TTC549 (cell line): ENCODE measurements at regions not wholly inside any gene's neighbourhood (a gene's known extent, or its start where the extent isn't known, plus 50 kb on each side); places are given as distances from the start of the nearest gene placed in this dataset.
"Not testable (repeated sequence)": the region's sequence is repeated elsewhere in the genome, so short reads cannot be mapped to it uniquely, and the experiment has no call there.

Source experiments
- FAIRE-seq: peaks from 2 replicates; lab custom pipeline; 2012; peaks lifted over from hg19 to GRCh38; lab: Jason Lieb, UNC

DNA sequence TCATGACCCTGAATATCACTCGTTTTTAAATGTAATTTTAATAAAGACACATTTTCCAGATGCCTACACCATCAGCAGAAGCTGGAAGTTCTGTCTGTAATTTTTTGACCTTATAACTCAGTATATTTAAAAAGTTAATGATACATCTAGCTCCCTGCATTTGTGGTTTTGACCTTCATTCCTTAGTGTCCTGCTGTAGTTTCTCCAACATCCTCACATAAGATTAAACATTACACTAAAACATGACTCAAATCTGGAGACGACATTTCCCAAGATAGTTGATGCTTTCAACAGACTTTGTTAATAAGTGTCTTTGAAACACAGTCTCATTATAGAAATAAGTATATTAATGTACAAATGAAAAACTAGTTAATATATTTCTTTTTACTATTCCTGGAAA, 363.1 kb downstream of the POM121L12 start:
- FAIRE-seq = no peak

DNA sequence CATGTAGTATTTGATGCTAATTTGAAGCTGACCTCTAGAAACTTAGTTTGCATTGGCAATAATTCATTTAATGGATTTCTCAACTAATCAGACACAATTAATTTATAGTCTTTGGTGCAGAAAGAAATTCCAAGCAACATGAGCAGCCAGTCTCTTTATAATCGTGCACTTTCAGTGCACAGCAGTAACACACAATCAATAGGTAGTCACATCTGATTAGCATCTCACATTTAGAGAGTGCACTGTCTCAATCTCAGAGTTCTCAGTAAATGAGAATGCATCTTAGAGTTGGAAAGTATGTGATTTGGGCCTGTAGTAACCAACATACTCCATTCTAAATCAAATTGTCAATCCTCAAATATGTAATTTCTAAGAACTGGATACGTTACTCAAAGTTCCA, 377.6 kb downstream of the POM121L12 start:
- FAIRE-seq = no peak

DNA sequence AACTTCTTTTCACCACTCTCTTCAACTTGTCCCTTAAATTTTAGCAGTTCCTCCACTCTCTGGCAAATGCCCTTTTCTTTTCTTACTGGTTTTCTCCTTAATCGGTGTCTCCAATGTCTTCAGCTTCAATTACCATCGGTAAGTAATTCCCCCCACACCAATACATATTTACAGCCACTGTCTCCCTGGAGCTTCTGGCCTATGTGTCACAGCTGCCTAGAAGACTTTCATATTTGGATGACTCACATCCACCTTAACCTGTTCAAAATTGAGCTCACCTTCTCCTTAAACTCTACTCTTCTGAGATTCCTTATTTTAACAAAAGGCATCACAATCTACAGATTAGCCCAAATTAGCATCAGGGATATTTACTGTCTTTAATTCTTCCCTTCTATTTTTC, 380.4 kb downstream of the POM121L12 start:
- no peak for FAIRE-seq

DNA sequence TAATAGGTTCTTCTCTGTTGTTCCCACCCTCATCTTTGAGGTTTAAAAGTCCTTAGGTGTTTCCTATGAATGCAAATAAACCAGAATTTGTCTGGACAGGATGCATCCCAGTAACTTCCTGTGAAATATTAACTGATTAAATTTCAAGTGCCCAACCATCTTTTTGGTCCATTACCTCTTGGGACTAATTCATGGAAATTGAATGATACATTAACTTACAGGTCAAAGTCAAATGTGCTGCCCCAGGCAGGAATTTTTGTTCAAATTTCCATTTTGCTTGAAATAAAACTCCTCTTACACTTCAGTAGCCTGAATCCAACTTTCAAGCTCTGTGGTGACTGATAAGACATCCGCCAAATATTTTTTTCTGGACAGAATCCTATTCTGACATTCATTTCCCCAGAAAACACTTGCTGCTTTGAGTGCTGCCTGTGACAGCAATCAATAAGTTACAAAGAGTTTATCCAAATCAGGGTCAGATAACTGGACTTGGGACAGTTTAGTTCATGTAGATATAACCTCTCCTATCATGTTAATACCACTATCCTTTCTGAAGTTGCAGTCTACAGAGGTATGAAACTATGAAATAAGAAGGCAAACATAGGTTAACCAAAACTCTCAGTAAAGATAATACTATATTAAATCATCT, 383.5 kb downstream of the POM121L12 start:
- no peak for FAIRE-seq

DNA sequence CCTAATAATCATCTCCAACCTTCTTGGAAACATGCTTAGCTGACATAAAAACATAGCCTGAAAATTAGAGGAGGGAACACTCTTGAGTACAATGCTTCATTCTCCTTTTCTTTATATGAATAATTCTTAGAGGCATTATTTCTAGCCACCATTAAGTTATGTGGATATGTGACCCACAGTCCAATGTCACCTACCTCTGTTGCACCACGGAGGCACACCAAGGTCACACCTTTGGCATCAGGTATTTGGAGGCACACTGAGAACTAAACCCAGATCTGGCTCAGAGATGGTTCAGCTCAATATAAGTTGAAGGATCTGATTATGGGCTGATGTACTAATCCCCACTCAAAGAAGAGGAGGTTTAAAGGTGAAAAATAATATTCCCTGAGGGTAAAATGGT, 385.1 kb downstream of the POM121L12 start:
- no peak for FAIRE-seq

DNA sequence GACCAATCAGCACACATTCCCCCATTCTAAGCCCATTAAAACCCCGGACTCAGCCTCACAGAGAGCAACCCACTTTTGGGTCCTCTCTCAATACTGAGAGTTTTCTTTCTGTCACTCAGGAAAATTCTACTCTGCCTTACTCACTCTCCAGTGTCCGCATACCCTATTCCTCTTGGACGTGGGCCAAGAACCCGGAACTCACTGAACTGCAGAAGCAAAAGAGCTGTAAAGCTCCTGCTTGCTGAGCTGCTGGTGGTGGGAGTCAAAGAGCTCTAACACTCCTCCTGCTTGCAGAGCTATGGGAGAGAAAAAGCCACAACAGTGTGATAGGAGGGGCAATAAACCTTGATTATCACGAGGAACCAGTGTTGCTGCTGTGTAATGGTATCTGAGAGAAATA, 386.9 kb downstream of the POM121L12 start:
- no peak for FAIRE-seq

DNA sequence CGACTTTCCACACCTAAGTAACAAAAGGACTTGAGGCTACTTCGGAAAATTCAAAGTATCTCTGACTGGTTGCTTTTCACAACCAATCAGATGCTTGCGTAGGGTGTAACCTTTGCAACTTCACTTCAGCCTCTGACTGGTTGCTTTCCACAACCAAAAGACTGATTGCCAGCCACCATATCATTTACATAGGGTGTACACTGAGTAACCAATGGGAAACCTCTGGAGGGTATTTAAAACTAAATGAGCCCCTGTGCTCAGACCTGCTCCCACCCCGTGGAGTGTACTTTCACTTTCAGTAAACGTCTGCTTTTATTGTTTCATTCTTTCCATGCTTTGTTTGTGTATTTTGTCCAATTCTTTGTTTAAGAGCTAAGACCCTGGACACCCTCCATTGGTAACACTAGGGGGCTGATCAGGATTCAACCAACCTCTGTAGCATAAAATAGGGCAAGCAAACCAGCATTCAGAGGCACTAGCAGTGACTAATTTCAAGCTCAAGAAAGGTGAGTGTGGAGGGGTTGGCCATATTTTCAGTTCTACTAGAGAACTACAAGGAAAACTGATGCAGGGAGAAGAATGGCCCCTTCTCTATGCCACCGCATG, 390.8 kb downstream of the POM121L12 start:
- no peak for FAIRE-seq

DNA sequence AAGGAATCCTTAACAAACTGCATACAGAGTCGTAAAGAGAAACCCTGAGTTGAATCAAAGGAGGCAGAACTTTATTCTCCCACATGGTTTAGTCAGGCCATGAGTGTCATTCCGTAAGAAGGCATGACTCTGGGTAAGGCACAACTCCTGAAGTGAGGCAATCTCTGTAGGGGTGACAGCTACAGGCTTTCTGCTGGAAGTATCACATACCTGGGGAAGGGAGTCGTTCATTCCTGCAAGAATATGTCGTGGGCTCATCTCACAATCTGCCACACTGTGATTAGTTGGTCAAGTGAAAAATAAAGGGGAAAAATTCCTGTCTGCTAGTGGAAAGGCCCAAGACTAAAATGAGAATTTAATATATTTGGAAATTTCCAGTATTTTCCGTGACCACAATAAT, 392.6 kb downstream of the POM121L12 start:
- FAIRE-seq = no peak

DNA sequence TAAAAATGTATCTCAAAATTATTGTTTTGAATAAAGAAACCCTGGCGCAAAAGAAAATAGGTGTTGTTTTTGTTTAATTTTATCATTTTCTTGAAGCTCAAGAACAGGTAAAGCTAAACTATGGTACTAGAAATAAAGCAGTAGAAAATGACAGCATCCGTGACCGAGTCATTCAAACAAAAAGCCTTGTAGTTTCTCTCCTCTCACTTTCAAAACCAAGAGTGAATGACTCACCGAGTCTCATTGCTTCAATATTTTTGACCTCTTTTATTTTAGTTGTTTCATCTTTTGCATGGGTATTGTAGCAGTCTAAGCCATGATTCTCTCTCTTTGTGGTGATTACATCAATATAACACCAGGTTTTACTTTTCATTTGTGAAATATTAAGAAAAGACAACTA, 396.5 kb downstream of the POM121L12 start:
- no peak for FAIRE-seq

DNA sequence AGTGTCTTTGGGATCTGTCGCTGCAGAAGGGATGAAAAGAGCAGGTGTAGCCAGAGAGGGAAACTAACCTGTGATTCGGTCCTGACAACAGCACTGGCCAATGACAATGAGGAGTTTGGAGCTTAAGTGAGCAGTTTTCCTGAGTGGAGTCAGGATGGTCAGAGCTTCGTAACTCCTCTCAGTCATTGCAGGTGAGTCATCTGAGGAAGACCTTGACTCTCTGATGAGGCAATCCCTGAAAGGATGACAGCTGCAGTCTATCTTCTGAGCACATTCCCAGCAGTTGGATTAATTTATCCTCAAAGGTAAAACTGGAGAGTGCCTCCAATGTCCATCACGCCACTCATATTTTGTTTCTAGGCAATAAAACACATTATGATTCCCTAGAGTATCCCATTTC, 401.9 kb downstream of the POM121L12 start:
- FAIRE-seq = no peak

DNA sequence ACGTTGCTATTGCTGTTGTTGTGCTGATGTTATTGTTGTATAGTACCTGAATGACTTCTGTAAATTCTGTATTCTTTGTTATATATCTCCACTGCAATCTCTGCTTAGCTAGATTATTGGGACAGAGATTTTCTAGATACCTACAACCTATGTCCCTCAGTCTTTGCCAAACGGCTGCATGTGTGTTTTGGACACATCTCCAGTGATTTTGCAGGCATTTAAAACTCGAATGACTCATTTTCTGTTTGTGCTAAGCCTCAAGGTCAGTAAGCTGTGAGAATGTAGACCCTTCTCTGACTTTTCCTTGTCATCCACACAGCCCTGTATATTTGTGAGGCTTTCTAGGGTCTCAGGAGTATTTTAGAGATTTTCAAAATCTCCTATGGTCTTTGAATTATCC, 410.7 kb downstream of the POM121L12 start:
- FAIRE-seq = no peak

DNA sequence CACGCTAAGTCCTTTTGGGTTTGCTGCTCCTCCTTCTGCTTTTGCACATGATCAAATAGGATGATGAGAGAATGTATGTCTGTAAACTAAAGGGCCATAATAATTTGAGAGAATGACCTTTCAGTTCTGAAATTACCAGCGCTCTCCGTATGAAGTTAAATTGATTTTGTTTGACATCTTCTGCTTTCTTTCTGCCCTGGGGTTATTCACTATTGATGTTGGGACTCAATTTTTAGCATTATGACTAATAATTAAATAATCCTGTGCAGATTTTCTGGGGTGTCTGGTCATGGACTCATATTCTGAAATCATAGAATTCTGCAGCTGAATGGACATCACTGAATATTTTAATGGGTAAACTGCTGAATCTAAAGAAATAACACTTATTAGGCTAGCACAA, 423.2 kb downstream of the POM121L12 start:
- FAIRE-seq = no peak

DNA sequence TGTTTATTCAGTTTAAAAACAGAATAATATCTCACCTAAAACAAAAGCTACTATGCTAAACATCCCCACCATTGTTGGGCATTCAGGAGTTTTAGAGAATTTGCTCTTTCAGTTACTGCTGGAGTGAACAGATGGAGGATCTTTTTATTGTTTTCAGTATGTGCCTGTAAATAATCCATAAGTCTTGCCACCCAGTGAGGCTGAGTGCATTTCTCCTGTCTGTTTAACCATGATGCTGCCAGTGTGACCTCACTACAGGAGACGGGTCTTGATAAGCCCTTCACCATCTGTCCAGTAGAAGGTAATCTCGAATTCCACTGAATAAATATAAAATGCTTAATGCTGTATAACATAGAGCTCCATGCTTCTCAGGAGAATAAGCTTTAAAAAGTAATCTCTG, 430.9 kb downstream of the POM121L12 start:
- FAIRE-seq = no peak

DNA sequence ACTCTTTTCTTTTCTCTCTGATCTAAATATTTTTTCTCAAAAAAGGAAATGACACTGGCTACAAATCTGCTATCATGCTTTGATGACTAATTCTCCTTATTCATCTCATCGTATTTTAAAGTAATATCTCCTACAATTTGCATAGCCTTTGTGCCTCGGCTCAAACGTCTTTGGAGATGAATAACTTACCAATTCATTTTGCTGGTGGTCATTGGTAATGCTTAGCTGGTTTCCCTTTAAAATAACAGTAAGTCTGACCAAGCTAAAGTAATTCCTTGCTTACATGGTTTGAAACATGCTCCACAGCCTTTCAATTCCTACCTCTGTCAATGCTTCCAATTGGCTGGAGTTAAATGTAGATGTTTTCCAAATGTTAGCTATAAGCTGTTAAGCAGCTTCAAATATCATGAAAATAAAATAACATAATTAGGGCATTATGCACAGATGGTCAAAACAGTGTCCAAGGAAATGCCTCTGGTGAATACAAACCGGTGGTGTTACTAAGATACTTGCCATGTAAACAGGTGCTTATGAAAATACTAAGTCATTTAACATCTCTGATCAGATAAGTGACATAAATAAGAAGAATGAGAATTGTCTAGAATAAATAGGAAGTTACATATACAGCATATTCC, 435.0 kb downstream of the POM121L12 start:
- no peak for FAIRE-seq

DNA sequence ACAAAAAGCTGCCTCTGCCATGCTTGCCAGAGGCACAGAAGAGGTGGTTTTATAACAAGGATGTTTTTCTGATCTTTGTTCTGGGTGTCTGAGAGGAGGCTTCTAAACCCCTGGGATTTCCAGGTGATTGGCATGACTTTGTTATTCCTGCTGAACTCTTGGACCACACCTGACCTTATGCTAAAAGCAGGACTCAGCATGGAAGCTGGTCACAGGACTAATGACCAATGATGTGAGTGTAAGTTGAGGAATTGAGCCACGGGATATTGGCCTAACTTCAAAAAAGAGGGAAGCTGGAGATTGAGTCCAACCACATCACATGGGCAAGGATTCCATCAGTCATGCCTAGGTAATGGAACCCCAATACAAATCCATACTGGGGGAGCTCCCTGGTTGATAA, 437.9 kb downstream of the POM121L12 start:
- FAIRE-seq = no peak

DNA sequence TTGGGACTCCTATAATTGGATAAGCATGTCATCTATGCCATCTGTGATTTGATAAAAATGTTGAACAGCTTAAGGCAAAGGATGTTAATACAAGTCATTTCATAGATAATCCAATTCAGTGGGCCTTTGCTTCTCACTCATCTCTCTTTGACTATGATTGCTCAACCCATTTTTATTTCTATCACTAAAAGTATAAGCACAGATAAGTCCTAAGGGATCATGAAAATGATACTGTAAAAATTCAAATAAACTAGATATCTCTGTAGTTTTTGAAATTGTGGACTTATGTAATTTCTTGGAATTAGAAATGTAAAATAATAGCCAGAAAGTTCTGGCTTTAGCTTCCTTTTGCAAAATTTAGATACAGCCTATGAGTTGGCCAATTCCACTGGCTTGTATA, 440.3 kb downstream of the POM121L12 start:
- FAIRE-seq = no peak

DNA sequence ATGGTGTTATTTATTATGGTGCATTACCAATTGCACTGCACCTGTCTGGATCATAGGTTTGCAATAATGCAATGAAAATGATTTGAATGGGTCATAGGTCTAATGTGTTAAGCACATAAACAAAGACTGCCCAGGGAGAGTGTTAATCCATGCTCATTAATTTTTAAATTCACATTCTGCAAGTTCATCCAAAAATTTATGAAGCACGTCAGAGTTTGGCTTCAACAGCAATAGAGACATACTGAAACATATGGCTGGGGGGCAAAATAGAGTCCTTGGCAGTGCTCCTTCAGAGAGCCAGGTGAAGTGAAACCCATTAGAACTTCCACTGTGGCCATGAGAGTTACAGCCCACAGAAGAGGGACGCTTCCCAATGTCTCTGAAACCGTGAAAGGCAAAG, 441.1 kb downstream of the POM121L12 start:
- no peak for FAIRE-seq

DNA sequence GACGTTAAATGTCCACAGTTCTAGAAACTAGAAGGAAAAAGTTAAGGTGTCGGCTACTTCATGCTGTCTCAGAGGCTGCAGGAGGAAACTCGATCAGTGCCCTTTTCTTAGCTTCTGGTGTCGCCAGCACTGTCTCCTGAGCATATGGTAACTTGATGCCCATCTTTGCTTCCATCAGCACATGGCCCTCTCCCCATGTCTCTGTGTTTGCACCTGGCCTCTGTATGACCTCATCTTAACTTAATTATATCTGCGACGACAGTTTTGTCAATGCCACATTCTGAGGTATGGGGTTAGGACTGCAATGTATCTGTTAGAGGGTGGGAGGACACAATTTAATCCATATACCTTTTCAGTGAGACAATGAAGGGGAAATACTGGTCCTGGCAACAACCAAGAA, 449.9 kb downstream of the POM121L12 start:
- no peak for FAIRE-seq

DNA sequence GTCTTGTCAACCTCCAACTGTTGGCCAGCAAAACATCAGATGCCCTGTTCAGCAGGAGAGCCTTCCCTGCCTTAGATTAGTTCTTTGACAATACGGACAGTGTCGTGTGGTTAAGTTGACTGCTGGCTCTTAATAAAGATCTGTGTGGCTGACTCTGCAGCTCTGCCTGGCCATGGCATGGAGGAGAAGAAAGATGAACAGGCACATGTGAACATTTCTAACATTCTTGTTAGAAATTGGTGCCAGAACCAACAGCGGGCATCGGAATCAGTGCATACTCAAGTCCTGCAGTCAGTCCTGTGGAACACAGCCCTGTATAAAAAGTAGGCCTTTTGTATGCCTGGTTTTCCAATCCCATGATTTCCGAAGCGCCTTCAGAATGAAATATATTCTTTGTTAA, 455.6 kb downstream of the POM121L12 start:
- no peak for FAIRE-seq

DNA sequence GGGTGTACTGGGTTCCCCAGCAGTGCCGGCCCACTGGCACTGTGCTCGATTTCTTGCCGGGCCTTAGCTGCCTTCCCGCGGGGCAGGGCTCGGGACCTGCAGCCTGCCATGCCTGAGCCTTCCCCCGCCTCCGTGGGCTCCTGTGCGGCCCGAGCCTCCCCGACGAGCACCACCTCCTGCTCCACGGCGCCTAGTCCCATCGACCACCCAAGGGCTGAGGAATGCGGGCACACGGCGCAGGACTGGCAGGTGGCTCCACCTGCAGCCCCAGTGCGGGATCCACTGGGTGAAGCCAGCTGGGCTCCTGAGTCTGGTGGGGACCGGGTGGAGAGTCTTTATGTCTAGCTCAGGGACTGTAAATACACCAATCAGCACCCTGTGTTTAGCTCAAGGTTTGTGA, 459.7 kb downstream of the POM121L12 start:
- not testable (repeated sequence) for FAIRE-seq

DNA sequence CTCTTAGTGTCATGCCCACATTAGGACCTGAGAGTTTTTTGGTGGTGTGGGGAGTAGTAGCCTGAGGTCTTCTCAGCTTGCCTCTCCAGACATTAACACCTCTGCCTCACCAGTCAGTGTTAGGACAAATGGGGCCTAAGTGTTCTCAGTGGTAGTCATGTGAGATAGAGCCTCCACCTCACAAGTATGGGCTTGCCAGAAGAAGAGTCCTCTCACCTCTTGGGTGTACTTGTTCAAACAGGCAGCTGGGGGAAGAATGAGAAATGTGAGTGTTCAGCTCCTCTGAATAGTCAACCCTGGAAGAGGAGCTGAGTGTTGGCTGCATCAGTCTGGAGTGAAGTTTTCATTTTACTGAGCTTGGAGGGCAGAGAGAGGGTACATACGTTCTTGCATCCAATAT, 464.6 kb downstream of the POM121L12 start:
- FAIRE-seq = no peak

DNA sequence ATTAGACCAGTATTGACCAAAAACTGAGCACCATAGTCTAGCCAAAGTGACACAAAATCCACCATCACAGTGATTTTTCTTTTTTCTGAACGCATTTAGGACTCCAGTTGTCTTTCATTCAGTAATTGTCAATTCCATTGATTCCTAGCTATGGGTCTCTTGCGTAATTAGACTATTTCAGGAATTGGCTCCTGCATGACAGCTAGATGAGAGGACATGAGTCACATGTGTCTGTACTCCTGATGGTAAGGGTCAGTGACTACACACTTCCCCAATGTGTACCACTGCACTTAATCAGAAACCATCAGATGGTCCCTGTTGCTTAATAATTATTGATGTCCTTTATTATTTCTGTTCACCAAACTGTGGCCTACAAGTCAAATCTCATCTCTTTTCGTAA, 469.5 kb downstream of the POM121L12 start:
- FAIRE-seq = no peak

DNA sequence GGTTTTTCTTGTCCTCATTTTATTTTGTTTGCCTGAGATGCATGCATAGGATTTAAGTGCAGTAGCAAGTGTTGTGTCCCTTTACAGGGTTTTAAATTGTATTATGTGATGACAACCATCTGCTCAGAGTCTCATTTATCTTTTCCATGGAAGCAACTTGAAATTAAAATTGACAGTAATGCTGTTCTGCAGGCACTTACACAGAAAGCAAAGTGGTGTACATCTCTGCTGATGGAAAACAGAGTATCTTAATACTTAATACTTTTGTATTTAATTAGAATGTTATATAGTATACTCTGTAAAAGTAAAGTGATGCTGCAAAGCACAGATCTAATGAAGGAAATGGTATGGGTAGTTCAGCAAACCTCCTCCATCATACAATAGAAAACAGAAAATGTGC, 482.9 kb downstream of the POM121L12 start:
- no peak for FAIRE-seq

DNA sequence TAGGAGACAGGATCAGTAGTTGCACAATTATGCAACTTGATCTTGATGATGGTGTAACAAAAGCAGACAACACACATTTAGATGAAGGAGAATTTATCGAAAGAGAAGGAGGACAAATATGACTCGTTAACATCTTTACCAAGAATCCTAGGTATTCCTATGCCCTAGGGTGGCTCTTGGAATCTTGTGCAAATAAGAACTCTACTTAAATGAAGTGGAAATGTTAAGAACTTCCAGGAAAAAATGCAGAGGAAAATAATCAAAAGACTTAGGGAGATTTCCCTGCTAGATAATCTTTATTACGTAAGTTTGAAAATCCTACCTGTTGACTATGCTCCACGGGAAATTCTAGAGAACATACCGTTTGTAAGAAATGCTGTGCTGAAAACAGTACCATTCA, 485.4 kb downstream of the POM121L12 start:
- FAIRE-seq = no peak
